GM18511 (cell line): ENCODE measurements at regions not wholly inside any gene's neighbourhood (a gene's known extent, or its start where the extent isn't known, plus 50 kb on each side); places are given as distances from the start of the nearest gene placed in this dataset.
"Not testable (repeated sequence)": the region's sequence is repeated elsewhere in the genome, so short reads cannot be mapped to it uniquely, and the experiment has no call there.

Experiments
- ATAC-seq: cut with Tn5 transposase; IDR thresholded peaks from one replicate; pipeline ENCODE4 v1.9.1; 2021; ENCODE audit warnings: mild to moderate bottlenecking, moderate library complexity; ENCODE audit not compliant: unreplicated experiment

- ATAC-seq: no peak
These were observed 186.6 kb upstream of the OTX2 start for GRCh38 chr14:56996721-56997399.

GRCh38 chr14:56995010-56995409 is 184.7 kb upstream of the OTX2 start:
- ATAC-seq: no peak

GRCh38 chr14:56992332-56992820 is 182.1 kb upstream of the OTX2 start:
- no peak for ATAC-seq

GRCh38 chr14:56990991-56991627 is 180.8 kb upstream of the OTX2 start:
- ATAC-seq: not testable (repeated sequence)

- ATAC-seq: no peak
These were observed 179.1 kb upstream of the OTX2 start for GRCh38 chr14:56989359-56989758.

GRCh38 chr14:56979936-56980335 is 169.7 kb upstream of the OTX2 start:
- ATAC-seq: no peak

GRCh38 chr14:56976211-56976610 is 165.9 kb upstream of the OTX2 start:
- no peak for ATAC-seq

GRCh38 chr14:56975521-56975920 is 165.2 kb upstream of the OTX2 start:
- ATAC-seq: no peak

- no peak for ATAC-seq
These were observed 162.7 kb upstream of the OTX2 start for GRCh38 chr14:56972948-56973347.

- no peak for ATAC-seq
These were observed 154.6 kb upstream of the OTX2 start for GRCh38 chr14:56964895-56965294.

- no peak for ATAC-seq
These were observed 153.1 kb upstream of the OTX2 start for GRCh38 chr14:56963381-56963780.

- ATAC-seq: no peak
These were observed 152.3 kb upstream of the OTX2 start for GRCh38 chr14:56962444-56963080.

GRCh38 chr14:56959869-56960268 is 149.6 kb upstream of the OTX2 start:
- no peak for ATAC-seq

GRCh38 chr14:56959121-56959520 is 148.8 kb upstream of the OTX2 start:
- ATAC-seq: no peak

- ATAC-seq: no peak
These were observed 145.9 kb upstream of the OTX2 start for GRCh38 chr14:56956182-56956581.

GRCh38 chr14:56955745-56956144 is 145.5 kb upstream of the OTX2 start:
- ATAC-seq: no peak

- ATAC-seq: no peak
These were observed 143.6 kb upstream of the OTX2 start for GRCh38 chr14:56953884-56954283.

- no peak for ATAC-seq
These were observed 142.6 kb upstream of the OTX2 start for GRCh38 chr14:56952766-56953473.

GRCh38 chr14:56949828-56950227 is 139.5 kb upstream of the OTX2 start:
- no peak for ATAC-seq

GRCh38 chr14:56945291-56945690 is 135.0 kb upstream of the OTX2 start:
- ATAC-seq: no peak

- no peak for ATAC-seq
These were observed 134.1 kb upstream of the OTX2 start for GRCh38 chr14:56944397-56944796.
